Endothelial cell of umbilical vein (primary cell): ENCODE measurements at regions not wholly inside any gene's neighbourhood (a gene's known extent, or its start where the extent isn't known, plus 50 kb on each side); places are given as distances from the start of the nearest gene placed in this dataset.

Source experiments
- BruUV-seq: library from RNA; stranded (reverse); fragments of 400-500 nt; replicated peaks from 2 replicates; lab custom pipeline; 2021; lab: Mats Ljungman, UMichigan
- CTCF ChIA-PET: fragments of 300-600, 350-600 bp; sonication (Branson Sonifier 250); formaldehyde crosslinking; loops from one replicate; lab custom pipeline; 2021; ENCODE audit warnings: antibody characterized with exemption, inconsistent platforms; lab: Charles Lee
- POLR2A ChIA-PET: fragments of 300-600, 350-600 bp; sonication (Branson Sonifier 250); formaldehyde crosslinking; loops from one replicate; lab custom pipeline; 2021; ENCODE audit warnings: antibody characterized with exemption, inconsistent platforms; lab: Charles Lee
- DNase-seq: peaks from one replicate; pipeline ENCODE4 v3.0.0-alpha.2; 2011; ENCODE audit warnings: low read depth, low spot score
- FAIRE-seq: peaks from 2 replicates; lab custom pipeline; 2011; peaks lifted over from hg19 to GRCh38; lab: Jason Lieb, UNC
- H2AFZ ChIP-seq: 2 replicates; pipeline ENCODE4 v1.6.0; 2012; ENCODE audit warnings: low read depth, low read length, control low read depth, inconsistent platforms
- H3K27ac ChIP-seq: 2 replicates; pipeline ENCODE4 v1.5.1; 2011; ENCODE audit warnings: low read depth, mild to moderate bottlenecking, control low read depth, low read length, moderate library complexity; ENCODE audit not compliant: insufficient read depth
- H3K27me3 ChIP-seq, 2 experiments: 2 replicates each; pipeline versions ENCODE4 v1.6.0 to v1.6.1; 2011; ENCODE audit warnings: low read length in 2 of 2, mixed read lengths in 1 of 2; ENCODE audit not compliant: control insufficient read depth in 2 of 2, insufficient read depth in 2 of 2
- H3K36me3 ChIP-seq, 2 experiments: 2 replicates in 1 of 2; 3 replicates in 1 of 2; pipeline ENCODE4 v1.5.1; 2011; ENCODE audit warnings: low read length in 2 of 2, mild to moderate bottlenecking in 1 of 2, moderate library complexity in 1 of 2; ENCODE audit not compliant: control insufficient read depth in 2 of 2, insufficient read depth in 2 of 2; ENCODE audit errors: extremely low read depth in 1 of 2
- H3K4me1 ChIP-seq: 3 replicates; pipeline ENCODE4 v1.5.1; 2011; ENCODE audit warnings: mild to moderate bottlenecking, low read length; ENCODE audit not compliant: control insufficient read depth, insufficient read depth; ENCODE audit errors: extremely low read depth
- H3K4me2 ChIP-seq: 2 replicates; pipeline ENCODE4 v1.6.1; 2011; ENCODE audit warnings: low read length, control low read depth, mixed read lengths; ENCODE audit not compliant: insufficient read depth
- H3K4me3 ChIP-seq, 3 experiments: fragments of 200-600 bp in 1 of 3; sonication (generic), shearing (Covaris generic) in 1 of 3; replicated peaks in 1 of 3; 2 replicates each; pipeline ENCODE4 v1.5.1; 2011 to 2016; ENCODE audit warnings: control low read depth in 3 of 3, low read length in 3 of 3, mild to moderate bottlenecking in 2 of 3, inconsistent platforms in 1 of 3, low read depth in 1 of 3, moderate library complexity in 1 of 3; ENCODE audit not compliant: insufficient read depth in 1 of 3
- H3K79me2 ChIP-seq: 2 replicates; pipeline ENCODE4 v1.6.0; 2012; ENCODE audit warnings: low read length, inconsistent platforms; ENCODE audit not compliant: control insufficient read depth, insufficient read depth
- H3K9ac ChIP-seq: replicated peaks from 2 replicates; pipeline ENCODE3; 2011; ENCODE audit warnings: low read length, control low read depth; ENCODE audit not compliant: insufficient read depth; ENCODE audit errors: extremely low read depth
- H3K9me1 ChIP-seq: replicated peaks from 3 replicates; pipeline ENCODE4 v1.6.0; 2011; ENCODE audit warnings: mild to moderate bottlenecking, low read length; ENCODE audit not compliant: control insufficient read depth, insufficient read depth; ENCODE audit errors: extremely low read depth
- H3K9me3 ChIP-seq: replicated peaks from 2 replicates; pipeline ENCODE4 v1.5.1; 2012; ENCODE audit warnings: low read length, inconsistent platforms; ENCODE audit not compliant: control insufficient read depth, insufficient read depth
- H4K20me1 ChIP-seq: replicated peaks from 2 replicates; pipeline ENCODE3; 2011; ENCODE audit warnings: mild to moderate bottlenecking, low read length; ENCODE audit not compliant: control insufficient read depth, insufficient read depth; ENCODE audit errors: extremely low read depth
- EZH2 ChIP-seq: IDR thresholded peaks from 2 replicates; pipeline ENCODE4 v1.6.1; 2012; ENCODE audit warnings: borderline replicate concordance, low read depth, mild to moderate bottlenecking, moderate library complexity, low read length, inconsistent platforms; ENCODE audit not compliant: severe bottlenecking
- FOS ChIP-seq: IDR thresholded peaks from 2 replicates; pipeline ENCODE4 v1.6.1; 2011; ENCODE audit warnings: mild to moderate bottlenecking, low read length, moderate library complexity, borderline replicate concordance; ENCODE audit not compliant: insufficient read depth
- GATA2 ChIP-seq: IDR thresholded peaks from 2 replicates; pipeline ENCODE4 v1.7.0; 2011; ENCODE audit warnings: low read depth, mild to moderate bottlenecking, moderate library complexity, mixed read lengths, low read length; ENCODE audit not compliant: insufficient read length, insufficient read depth
- JUN ChIP-seq: IDR thresholded peaks from 2 replicates; pipeline ENCODE4 v1.6.1; 2011; ENCODE audit warnings: borderline replicate concordance, low read depth; ENCODE audit not compliant: insufficient read length, insufficient read depth
- MYC ChIP-seq: IDR thresholded peaks from one replicate; pipeline ENCODE4 v1.6.1; 2011; ENCODE audit warnings: mild to moderate bottlenecking, low read depth, low read length
- POLR2A ChIP-seq: IDR thresholded peaks from 2 replicates; pipeline ENCODE4 v1.6.1; 2012; ENCODE audit warnings: low read depth, mild to moderate bottlenecking, control low read depth, low read length
- POLR2AphosphoS5 ChIP-seq: IDR thresholded peaks from 2 replicates; pipeline ENCODE4 v1.6.1; 2012; ENCODE audit warnings: low read depth, mild to moderate bottlenecking, control low read depth, low read length, moderate library complexity; ENCODE audit not compliant: insufficient read depth
- dilution Hi-C: fragments of 300-500 bp; cut with MboI; formaldehyde crosslinking; loops from one replicate; pipeline ENCODE4 v1.15.0; 2019; ENCODE audit warnings: low sequenced_read_pairs; ENCODE audit not compliant: extremely low pct_ligation_motif_present
- intact Hi-C: fragments of 100-400 bp; cut with micrococcal nuclease; formaldehyde crosslinking; loops from one replicate; pipeline ENCODE4 v1.10.0; 2022
- TF ChIP-seq, protein P1 (sequence below), 2 donors: IDR thresholded peaks; 1 replicate in 1 of 2; 2 replicates in 1 of 2; pipeline ENCODE4 v1.5.1; 2011; ENCODE audit warnings: low read length in 2 of 2, mild to moderate bottlenecking in 2 of 2, moderate library complexity in 2 of 2, control low read depth in 1 of 2, inconsistent platforms in 1 of 2, low read depth in 1 of 2; ENCODE audit not compliant: insufficient read depth in 1 of 2; ENCODE audit errors: extremely low read depth in 1 of 2
- TF ChIP-seq, protein P2 (sequence below): IDR thresholded peaks from 2 replicates; pipeline ENCODE4 v1.6.1; 2011; ENCODE audit not compliant: insufficient read depth, insufficient read length

DNA sequence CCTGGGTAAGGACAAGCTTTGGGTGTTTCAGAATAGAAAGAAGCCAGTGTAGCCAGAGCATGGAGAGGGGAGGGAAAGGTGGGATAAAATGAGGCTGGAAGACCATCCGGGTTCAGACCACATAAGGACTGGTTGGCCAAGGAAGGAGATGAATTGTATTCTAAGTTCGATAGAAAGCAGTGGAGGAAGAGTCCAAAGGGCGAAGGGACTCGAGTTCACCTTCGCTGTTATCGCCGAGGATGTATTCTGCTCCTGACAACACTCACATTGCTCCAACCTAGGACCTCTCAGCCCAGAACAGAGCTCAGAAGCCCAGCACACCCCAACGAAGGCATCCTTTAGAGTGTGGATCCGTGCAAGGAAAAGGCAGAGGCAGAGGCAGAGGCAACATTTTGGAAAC lies 133.1 kb upstream of the EPB41L4A start:
- ChIA-PET POLR2A (no interaction called here), CTCF (interaction anchor here (1.3 to 10.1 kb wide), 5 partner anchors 8 to 371 kb away, joined by 3 to 162 read pairs (median 6); partner anchors contain the start of gene SRP19)
- Histone ChIP-seq H3K4me3 (no peak overlapping the region), H3K4me2 (no peak overlapping the region), H3K9ac (no peak overlapping the region), H3K79me2 (no peaks in the 10 kb centered on the region), H3K9me1 (no peaks in the 10 kb centered on the region), H3K36me3 (no peaks in the 10 kb centered on the region), H3K27me3 (peaks cover 0 to 4% of the 10 kb centered on the region in 2 experiments), H3K27ac (no peak overlapping the region), H2AFZ (no peak overlapping the region), H3K9me3 (no peaks in the 10 kb centered on the region), H4K20me1 (no peaks in the 10 kb centered on the region), H3K4me1 (no peaks in the 10 kb centered on the region)
- no peak for TF ChIP-seq POLR2AphosphoS5
- TF ChIP-seq MYC: no peak
- TF ChIP-seq GATA2: no peak
- TF ChIP-seq, protein P1, sequence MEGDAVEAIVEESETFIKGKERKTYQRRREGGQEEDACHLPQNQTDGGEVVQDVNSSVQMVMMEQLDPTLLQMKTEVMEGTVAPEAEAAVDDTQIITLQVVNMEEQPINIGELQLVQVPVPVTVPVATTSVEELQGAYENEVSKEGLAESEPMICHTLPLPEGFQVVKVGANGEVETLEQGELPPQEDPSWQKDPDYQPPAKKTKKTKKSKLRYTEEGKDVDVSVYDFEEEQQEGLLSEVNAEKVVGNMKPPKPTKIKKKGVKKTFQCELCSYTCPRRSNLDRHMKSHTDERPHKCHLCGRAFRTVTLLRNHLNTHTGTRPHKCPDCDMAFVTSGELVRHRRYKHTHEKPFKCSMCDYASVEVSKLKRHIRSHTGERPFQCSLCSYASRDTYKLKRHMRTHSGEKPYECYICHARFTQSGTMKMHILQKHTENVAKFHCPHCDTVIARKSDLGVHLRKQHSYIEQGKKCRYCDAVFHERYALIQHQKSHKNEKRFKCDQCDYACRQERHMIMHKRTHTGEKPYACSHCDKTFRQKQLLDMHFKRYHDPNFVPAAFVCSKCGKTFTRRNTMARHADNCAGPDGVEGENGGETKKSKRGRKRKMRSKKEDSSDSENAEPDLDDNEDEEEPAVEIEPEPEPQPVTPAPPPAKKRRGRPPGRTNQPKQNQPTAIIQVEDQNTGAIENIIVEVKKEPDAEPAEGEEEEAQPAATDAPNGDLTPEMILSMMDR (IDR thresholded peaks at IDR 0.05; ENCODE audit: extremely low read depth in 1 of 2, insufficient read depth in 1 of 2, low read depth in 1 of 2, low read length in 2 of 2): no peak
- no peak for TF ChIP-seq POLR2A
- TF ChIP-seq, protein P2, sequence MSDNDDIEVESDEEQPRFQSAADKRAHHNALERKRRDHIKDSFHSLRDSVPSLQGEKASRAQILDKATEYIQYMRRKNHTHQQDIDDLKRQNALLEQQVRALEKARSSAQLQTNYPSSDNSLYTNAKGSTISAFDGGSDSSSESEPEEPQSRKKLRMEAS: no peak
- TF ChIP-seq FOS: no peak
- no peak for TF ChIP-seq EZH2
- no peak for TF ChIP-seq JUN
- dilution Hi-C loops (no loop called here), intact Hi-C loops (loop anchor here (10.0 kb wide), 1 partner anchor 143 kb away; no protein-coding TSS in a partner anchor)
- BruUV-seq: no TSS peak
- FAIRE-seq (no peak), DNase-seq (no peak)
